HG03196 (cell line): ENCODE measurements at regions not wholly inside any gene's neighbourhood (a gene's known extent, or its start where the extent isn't known, plus 50 kb on each side); places are given as distances from the start of the nearest gene placed in this dataset.

ENCODE experiments used
- ATAC-seq: cut with Tn5 transposase; IDR thresholded peaks from one replicate; pipeline ENCODE4 v1.9.1; 2021; ENCODE audit not compliant: unreplicated experiment

DNA sequence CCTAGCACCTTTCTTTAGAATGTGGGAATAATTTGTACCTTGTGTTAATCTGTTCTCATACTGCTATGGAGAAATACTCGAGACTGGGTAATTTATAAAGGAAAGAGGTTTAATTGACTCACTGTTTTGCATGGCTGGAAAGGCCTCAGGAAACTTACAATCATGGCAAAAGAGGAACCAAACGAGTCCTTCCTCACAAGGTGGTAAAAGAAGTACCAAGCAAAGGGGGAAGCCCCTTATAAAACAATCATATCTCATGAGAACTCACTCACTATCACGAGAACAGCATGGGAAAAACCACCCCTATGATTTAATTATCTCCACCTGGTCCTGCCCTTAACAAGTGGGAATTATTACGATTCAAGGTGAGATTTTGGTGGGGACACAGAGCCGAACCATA is 127.1 kb upstream of the ANO3 start:
- ATAC-seq: no peak

DNA sequence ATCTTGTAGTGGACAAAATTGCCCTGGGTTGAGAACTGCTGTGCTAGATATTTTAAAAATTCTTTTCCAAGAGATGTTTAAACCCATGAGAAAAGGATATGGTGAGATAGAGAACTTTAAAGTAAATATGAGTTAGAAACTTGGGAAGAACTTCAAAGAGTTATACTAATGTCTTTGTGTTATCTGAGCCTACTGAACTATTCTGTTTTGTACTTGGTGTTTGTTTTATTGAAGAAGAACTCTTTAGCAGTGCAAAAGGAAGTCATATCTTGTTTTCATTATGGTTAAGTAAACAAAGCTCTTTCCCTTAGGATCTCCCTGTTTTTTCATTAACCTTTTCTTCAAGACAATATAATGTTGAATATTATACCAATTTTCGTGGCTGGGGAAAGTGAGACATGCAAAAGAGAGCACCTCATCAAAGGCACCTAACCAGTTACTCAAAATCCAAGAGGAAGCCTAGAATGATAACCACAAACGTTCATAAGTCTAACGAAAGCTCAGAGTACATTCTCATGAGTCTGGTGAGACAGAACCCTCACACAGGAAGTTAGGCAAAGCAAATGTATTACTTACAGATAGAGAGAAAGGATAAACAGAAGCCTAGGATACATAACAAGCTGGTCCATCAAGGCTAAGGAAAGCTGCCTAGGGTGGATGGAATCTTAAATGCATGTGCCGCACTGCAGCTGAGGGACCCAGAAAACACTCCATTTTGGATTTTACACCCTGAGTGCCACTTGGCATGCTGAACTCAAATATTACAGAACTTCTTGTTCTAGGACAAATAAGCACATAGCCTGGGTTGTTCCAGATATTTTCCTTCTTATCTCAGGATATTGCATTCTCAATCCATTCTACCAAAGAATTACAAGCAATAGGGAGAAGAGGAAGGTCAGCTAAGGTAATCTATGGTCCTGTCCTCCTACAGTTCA is 112.5 kb upstream of the ANO3 start:
- ATAC-seq: no peak

DNA sequence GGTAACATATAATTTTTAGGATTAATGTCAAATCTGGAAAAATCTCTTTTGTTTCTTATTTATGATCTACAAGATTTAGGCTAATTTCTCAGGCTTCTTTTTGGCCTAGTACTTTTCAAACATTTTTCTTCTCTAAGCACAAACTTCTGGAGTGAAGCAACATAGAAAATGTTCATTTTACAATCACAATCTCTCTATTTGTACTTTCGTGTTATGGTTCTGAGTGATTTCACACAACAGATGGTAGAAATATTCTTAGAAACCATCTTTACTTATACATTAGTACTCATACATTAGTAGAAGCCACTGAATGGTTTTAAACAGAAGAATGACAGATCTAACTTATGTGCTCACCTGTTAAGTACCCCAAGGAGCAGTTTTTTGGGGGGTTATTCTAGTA is 106.3 kb upstream of the ANO3 start:
- ATAC-seq: no peak

DNA sequence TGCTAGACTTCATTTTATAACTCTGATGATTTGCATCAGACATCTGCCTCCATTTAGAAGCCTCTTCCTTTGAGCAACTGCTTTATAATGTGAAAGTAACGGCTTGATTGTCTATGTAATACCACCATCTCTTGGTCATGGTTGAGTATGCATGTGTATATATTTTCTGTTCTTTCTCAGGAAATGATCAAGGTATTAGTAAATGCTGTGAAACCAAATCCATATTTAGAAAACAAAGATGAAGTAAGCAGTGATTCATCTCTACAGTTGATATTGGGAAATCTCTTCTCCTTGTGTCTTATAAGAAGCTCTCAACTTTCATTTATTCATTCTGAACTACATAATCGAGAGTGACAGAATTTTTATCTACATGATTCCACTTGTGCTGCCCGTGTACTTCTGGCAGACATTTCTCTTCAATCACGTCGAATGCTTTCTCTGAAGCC is 104.6 kb upstream of the ANO3 start:
- ATAC-seq: peak; percentile 88

DNA sequence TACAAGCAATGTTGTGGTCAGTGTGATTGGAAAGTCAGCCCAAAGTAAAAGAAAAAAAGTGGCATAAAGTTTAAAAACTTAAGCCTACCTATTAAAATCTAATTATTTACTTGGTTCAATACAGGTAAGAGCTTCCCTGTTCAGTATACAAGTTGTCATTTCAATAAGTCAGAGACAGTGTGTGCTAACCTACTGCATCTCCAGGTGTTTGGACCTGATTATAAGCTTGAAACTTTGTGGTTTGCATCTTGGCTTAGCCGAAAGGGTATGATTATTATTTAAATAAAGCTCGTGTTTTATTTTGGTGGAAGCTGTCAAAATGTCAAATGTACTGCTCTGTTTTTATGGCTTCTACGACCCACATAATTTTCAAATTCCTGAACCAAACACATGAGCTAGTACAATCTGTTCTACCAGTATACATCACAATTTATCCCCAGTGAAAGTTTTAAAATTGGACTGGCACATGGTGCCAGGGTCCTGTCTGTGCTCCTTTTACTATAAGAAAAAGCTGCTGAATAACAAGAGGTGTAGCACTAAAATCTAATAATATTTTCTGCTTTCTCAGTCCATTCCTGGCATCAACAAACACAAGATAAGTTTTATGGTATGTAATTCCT is 103.9 kb upstream of the ANO3 start:
- no peak for ATAC-seq

DNA sequence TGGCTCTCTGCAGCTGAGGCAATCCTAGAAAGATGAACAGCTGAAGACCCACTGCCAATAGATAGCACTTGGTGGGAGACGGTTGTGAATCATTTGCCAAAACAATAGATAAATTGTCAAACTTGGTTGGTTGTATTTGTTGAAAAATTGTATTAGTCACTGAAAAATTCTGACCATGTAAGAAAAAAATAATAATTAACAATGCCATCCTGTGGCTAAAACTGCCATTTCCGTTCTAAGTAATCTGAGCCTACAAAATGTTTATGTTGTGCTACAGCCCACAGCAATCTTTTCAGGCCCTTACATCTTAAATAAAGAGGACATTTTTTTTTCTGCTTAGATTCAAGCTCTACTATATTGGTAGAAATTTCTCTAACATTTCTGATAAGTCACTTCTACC is 103.2 kb upstream of the ANO3 start:
- ATAC-seq: no peak

DNA sequence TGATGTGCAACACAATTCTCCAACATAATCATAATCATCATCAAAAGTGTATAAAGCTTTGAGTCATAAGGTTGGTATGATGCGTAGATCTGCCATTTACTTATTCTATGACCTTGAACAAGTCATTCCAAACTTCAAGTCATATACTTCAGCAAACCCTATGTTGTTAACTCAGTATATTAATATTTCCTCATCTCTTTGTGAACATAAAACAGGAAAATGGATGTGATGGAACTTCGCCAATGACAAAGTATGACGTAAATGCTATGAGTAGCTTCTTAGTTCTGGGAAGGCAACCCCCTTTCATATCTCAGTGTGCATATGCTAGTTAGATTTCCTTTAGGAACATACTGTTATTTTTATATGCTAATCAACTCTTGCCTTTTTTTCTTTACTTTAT is 102.7 kb upstream of the ANO3 start:
- ATAC-seq: no peak

DNA sequence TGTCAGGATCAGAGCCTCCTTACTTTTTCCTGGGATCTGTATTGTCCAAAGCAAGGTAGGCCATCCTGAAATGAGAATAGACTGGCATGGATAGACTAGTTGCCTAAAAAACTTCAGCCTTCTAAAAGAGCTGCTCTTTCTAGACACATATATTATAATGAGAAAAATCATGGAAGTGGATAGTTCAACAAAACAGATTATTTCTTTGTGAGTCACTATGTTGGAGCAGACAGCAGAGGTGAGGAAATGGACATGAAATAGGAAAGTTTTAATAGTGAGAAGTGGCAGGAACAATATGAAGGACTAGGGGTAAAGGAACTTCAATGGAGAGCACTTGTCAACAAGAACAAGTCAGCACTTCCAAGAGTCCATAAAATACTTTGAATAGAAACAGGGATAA is 101.9 kb upstream of the ANO3 start:
- no peak for ATAC-seq

DNA sequence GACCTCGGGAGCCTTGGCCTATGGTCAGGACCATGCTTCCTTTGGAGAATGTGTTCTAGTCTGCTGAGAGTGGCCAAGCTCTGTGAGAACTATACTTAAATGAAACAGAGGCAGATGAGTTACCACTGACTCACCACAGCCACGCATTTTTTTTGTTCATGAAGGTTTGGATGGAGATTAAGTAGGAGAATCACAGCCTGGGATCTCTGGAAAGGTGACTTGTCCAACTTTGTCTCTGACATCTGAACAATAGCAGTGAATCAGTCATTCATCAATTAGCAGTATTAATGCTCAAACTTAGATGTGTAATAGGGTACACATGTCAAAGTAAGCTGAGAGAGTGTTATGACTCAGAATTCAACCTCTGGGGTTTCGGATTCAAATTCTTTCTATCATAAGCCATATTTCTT is 100.7 kb upstream of the ANO3 start:
- no peak for ATAC-seq

DNA sequence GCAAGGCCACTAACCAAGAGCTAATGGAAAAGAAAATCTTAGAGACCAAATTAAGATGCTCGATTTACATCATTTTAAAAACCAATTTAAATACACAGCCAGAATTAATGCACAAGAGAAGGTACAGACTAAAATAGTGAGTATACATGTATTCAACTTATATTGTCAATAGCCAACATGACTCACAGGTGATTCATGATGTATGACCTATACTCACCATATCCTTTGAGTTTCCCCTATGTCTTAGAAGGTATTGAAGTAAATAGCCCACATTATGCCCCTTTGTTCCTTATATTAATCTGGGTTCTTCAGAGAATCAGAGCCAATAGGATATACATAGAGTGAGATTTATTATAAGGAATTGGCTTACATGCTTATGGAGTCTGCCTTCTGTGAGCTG is 97.5 kb upstream of the ANO3 start:
- no peak for ATAC-seq

DNA sequence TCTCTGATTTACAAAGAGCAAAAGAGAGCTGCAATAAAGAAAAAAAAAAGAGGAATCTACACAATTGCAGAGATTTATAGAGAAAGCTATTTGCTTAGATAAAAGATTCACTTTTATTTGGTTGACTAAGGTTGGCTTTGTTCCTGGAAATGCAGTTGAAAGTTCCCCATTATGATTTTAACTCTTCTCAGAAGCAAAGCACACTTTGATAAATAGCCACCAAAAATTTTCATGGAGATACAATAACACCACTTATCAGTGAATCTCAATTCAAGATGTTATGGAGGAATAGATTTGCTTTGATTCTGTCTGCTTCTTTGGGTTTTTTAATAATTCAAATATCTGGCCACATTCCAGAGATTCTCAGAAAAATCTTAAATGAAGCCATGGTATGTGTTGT is 88.5 kb upstream of the ANO3 start:
- ATAC-seq: no peak

DNA sequence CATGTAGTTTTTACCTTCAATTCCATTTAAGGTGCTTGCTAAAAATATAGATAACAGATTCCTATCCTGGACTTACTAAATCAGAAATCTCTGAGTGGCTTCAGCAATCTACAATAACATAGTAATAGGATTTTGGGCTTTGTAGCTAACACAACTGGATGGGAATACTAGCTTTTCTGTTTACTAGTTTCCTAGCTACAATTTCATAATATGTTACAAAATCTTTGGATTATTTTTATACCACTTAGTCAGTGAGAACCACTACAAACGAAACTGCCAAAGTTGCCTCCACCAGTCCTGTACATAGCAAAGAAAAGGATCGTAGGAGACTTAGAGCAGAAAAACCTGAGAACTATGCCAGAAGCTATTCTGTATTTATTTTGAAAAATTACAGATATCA is 87.7 kb upstream of the ANO3 start:
- ATAC-seq: no peak

DNA sequence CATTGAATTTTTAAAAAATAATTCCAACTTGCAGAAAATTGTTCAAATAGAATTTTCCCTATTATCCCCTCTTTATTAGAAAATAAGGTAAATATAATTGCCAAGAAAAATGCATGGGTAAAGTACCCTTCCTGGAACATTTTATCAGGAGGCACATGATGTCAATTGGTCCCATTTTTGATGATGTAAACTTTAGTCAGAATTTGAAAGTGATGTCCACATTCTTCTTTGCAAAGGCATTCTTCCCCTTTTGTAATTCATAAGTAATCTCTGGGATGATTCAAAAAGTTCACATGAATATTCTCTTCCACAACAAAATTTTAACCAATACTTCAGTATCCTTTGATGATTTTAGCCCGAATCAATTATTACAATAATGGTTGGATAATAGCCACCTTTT is 86.9 kb upstream of the ANO3 start:
- no peak for ATAC-seq

DNA sequence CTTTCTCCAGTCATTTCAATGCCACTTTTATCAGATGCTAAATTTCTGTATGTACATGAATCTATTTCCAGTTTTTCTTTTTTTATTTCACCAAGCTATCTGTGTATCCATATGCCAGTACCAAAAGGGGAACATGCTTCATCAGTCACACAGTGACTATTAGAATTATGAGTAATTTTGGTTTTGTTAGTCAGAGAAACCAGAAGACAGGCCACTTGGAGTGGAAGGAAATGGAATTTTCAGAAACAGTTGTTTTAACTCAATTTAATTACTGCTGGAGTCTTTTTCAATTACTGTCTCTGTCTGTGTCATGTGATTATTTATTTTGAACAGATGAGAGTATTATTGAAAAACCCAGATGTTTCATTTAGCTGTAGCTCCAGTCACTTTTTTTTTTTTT is 84.6 kb upstream of the ANO3 start:
- no peak for ATAC-seq

DNA sequence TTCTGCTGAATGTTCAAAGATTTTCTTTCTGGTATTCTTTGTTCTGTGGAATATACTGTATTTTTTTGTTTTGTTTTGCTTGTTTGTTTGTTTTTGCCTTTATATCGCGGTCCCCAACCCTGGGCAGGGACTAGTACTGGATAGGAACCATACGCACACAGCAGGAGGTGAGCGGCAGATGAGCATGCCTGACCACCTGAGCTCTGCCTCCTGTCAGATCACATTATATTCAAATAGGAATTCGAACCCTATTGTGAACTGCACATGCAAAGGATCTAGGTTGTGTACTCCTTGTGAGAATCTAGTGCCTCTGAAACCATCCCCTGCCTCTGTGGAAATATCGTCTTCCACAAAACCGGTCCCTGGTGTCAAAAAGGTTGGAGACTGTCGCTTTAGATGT is 83.3 kb upstream of the ANO3 start:
- no peak for ATAC-seq

DNA sequence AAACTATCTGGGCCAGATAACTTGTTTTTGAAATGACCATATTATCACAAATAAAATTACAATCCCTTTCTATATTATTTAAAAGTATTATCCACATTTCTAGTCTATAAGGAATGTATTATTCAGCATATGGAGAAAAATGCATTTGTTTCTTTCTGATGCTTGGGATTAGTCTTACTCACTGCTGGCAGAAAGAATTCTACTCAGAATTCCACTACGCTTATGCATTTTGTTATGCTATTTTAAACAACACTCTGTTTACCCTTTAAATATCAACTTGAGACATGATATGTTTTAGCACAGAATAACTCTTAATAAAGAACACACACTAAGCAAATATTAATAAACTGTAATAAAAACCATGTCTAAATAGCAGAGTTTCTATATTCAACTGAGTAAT is 77.6 kb upstream of the ANO3 start:
- no peak for ATAC-seq

DNA sequence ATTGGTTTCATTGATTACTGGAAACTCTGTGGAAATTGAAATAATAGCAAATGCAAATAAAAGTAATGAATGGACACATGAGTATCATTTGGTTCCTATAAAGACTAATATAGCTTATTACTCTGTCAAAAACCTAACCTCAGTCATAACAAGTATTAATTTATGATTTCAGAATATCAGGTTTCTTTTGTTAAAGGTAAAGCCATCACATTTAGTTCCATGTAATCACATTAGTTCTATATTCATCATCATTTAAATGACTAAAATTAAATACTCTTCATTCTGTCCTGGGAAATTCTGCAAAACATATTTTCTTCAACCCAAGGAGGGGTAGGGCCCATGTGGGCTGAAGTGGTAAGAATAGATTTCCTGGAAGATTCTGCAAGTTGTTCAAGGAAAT is 68.2 kb upstream of the ANO3 start:
- ATAC-seq: no peak

DNA sequence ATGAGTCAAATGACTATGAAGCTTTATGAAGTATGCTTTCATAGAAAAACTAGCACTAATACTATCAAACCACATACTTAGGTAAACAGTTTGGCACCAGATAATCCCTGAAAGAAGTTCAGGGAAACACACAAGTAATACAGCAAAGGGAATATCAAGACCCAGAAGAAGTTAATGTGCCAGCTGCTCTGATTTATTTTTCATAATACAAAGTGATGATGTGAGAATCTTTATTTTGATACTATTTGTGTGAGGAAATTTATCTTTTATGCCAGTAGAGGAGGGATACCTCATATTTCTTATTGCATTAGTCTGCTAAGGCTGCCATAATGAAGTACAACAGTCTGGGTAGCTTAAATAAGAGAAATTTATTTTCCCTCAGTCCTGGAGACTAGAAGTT is 67.7 kb upstream of the ANO3 start:
- ATAC-seq: no peak

DNA sequence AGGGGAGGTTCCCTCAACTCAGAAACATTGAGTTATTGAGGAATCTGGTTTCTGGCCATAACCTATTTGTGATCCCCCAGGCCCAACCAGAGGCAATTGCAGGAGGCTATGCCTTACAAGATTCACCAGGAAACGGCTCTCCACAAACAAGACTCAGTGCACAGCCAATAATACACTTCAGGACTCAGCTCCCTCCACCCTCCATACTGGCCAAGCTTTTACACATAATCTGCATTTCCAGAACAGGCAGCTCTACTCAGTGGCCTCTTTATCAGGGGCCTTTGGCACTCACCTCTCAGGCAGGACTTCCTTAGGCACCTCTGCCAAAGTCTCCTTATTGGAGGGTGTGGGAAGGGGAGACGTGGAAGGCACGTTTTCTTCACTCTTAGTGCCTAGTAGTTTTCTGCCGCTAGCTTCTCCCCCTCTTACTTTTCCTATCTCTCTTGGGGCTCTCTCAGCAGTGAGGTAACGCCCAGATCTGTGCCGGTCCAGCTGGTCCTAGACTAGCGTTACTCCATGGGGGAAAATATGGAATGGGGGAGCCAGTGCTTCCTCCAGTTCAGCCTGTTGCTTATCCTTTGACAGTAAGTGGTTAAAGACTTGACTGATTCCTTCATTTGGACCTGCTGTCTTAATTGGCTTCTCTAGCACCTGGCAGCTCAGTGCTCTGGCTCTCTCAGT is 62.8 kb upstream of the ANO3 start:
- no peak for ATAC-seq

DNA sequence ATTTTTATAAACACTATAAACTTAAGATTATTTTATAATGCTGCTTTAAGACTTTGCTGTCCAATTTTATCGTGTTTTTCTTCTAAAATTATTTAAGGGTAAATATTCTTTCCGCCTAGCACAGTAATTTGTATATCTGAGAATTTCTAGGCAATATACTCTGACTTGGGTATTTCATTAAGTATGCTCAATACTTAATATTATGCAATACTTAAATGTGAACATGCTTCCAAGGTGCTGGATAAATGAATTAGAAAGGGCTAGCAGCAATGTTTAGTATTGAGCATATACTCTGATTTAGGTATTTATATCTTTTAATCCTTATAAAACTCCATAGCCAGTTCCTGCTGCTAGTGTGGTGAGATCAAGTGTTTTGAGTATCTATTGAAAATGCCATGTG is 60.3 kb upstream of the ANO3 start:
- ATAC-seq: no peak

DNA sequence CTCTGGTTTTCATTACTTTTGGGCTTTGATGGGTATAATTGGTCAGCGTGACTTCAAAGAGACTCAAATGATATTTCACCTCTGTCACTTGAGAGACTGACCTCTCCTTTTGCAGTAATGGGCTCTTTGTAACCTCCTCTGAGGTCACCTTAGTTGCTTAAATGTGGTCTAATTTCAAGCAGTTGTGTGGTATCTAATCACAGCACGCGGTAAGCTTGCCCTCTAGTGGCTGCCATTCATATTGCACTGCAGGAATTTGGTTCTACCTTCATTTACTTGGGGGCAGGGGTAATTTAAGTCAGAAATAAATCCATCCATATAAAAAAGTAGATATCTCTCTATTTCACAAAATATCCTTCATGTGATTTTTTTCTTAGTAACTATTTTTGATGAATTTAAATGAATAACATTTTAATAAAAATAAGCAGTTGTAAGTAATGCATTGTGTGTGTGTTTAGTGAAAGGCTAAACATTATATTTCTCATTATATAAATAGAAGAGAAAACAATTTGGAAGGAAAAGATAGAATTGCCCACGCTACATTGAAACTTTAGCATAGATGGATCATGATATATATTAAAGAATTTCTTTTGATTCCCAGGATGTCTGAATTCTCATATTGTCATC is 55.0 kb upstream of the ANO3 start:
- ATAC-seq: peak; percentile 91

DNA sequence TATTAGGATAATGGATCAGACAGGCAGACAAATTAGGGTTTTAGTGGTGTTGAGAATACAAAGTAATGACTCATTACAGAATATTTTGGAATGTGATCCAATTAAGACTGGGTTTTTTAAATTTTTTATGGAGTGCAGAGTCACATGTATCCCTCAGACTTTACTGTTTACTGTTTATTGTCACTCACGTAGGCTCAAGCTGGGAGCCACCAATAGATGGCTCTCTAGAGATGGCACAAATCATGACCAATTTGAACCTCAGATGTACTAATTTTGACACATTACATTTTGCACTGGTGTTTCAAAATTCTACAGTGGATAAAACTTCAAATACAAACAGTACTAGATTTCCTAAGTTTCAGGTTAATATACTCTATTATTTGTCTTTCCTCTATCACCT is 53.6 kb upstream of the ANO3 start:
- ATAC-seq: no peak
